Bronchial epithelial cell (primary cell): ENCODE measurements at regions not wholly inside any gene's neighbourhood (a gene's known extent, or its start where the extent isn't known, plus 50 kb on each side); places are given as distances from the start of the nearest gene placed in this dataset.
"Not testable (repeated sequence)": the region's sequence is repeated elsewhere in the genome, so short reads cannot be mapped to it uniquely, and the experiment has no call there.

Source experiments
- DNase-seq: peaks from one replicate; pipeline ENCODE4 v3.0.0-alpha.2; 2010; ENCODE audit warnings: low read depth
- FAIRE-seq: peaks from 2 replicates; lab custom pipeline; 2011; peaks lifted over from hg19 to GRCh38; lab: Jason Lieb, UNC
- H3K27me3 ChIP-seq: 2 replicates; pipeline ENCODE4 v1.5.1; 2011; ENCODE audit warnings: low read length; ENCODE audit not compliant: control insufficient read depth, insufficient read depth
- H3K36me3 ChIP-seq: 2 replicates; pipeline ENCODE4 v1.5.1; 2011; ENCODE audit warnings: low read length; ENCODE audit not compliant: control insufficient read depth, insufficient read depth
- H3K4me3 ChIP-seq: 2 replicates; pipeline ENCODE4 v1.5.1; 2011; ENCODE audit warnings: mild to moderate bottlenecking, low read depth, low read length, control low read depth
- CTCF ChIP-seq: IDR thresholded peaks from 2 replicates; pipeline ENCODE4 v1.5.1; 2011; ENCODE audit warnings: mild to moderate bottlenecking, moderate library complexity, low read length, control low read depth, inconsistent platforms; ENCODE audit not compliant: insufficient read depth, severe bottlenecking

GRCh38 chr4:159937595-159937994 lies 834.7 kb downstream of the RAPGEF2 start:
- Histone ChIP-seq H3K36me3 (no peaks in the 10 kb centered on the region), H3K4me3 (no peak overlapping the region), H3K27me3 (no peaks in the 10 kb centered on the region)
- TF ChIP-seq CTCF, result no peak
- DNase-seq (peak; percentile 72), FAIRE-seq (no peak)

- DNase-seq, H3K4me3 ChIP-seq, H3K36me3 ChIP-seq, H3K27me3 ChIP-seq, FAIRE-seq: not testable (repeated sequence)
Observed at GRCh38 chr4:159939681-159940080, 836.8 kb downstream of the RAPGEF2 start.

GRCh38 chr4:159941076-159941475 lies 838.2 kb downstream of the RAPGEF2 start:
- Histone ChIP-seq H3K4me3 (no peak overlapping the region), H3K27me3 (no peaks in the 10 kb centered on the region), H3K36me3 (no peaks in the 10 kb centered on the region)
- FAIRE-seq (no peak), DNase-seq (no peak)
- no peak for TF ChIP-seq CTCF

- DNase-seq (no peak), FAIRE-seq (no peak)
- no peaks in the 10 kb centered on the region for H3K27me3 ChIP-seq
- no peak overlapping the region for H3K4me3 ChIP-seq
- TF ChIP-seq CTCF, result no peak
- H3K36me3 ChIP-seq, result no peaks in the 10 kb centered on the region
Observed at GRCh38 chr4:159944477-159944876, 841.6 kb downstream of the RAPGEF2 start.

GRCh38 chr4:159946983-159947615 lies 844.2 kb downstream of the RAPGEF2 start:
- Histone ChIP-seq H3K4me3 (no peak overlapping the region), H3K27me3 (no peaks in the 10 kb centered on the region), H3K36me3 (no peaks in the 10 kb centered on the region)
- DNase-seq (peak; percentile 75), FAIRE-seq (no peak)
- TF ChIP-seq CTCF, result peak; percentile 55

GRCh38 chr4:159950707-159951106 lies 847.8 kb downstream of the RAPGEF2 start:
- no peak overlapping the region for H3K4me3 ChIP-seq
- DNase-seq (no peak), FAIRE-seq (no peak)
- no peaks in the 10 kb centered on the region for H3K27me3 ChIP-seq
- H3K36me3 ChIP-seq, result no peaks in the 10 kb centered on the region
- TF ChIP-seq CTCF, result no peak
